ENCODE measurements at regions not wholly inside any gene's neighbourhood (a gene's known extent, or its start where the extent isn't known, plus 50 kb on each side); places are given as distances from the start of the nearest gene placed in this dataset.

DNA sequence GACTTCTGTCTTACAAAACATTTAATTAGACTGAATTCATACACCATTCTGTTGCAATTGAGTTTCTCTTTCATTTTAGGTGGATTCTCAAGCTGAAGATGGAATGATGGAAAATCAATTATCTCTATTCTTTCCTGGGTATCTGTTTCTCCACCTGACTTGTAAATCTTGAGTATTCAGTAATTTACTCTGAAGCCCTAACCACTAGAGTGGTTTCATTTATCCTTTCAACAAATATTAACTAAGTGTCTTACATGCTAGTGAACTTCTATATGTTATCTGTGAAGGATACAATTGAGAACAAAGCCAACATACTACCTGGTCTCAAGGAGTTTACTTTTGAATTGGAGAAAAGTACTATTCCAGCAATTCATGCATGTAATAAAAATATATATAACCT, 94.1 kb upstream of the ZNF804A start:
- no peak for DNase-seq

DNA sequence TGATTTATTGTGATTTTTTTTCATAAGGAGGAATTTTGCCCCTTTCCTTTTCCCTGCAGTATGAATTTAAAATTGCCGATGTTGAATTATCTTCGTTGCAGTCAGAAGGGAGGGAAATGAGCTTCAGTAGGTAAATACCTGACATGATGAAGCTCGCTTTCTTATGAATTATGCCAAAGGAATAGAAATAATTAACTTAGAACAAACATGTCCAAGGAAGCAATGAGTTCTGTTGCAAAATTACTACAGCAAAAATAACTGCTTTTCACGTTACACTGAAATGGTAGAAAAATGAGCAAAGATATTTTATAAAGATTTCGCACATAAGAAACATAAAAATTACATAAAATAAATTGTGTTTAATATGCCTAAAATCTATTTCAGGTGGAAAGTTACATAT, 91.1 kb upstream of the ZNF804A start:
- DNase-seq, result no peak

DNA sequence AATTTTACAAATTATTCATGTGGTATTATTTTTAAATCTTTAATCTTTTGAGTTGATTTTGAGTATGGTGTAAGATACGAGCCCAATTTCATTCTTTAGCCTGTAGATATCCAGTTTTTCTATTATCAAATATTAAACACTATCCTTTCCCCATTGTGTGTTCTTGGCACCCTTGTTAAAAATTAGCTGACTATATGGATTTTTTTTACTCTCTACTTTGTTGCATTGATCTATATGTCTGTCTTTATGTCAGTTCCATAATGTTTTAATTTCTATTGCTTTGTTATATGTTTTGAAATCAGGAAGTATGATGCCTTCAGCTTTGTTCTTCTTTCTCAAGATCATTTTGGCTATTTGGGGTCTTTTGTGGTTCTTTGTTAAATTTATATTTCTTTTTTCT, 80.9 kb upstream of the ZNF804A start:
- DNase-seq, result no peak

GRCh38 chr2:184520441-184520840, 77.9 kb upstream of the ZNF804A start:
- no peak for DNase-seq

DNA sequence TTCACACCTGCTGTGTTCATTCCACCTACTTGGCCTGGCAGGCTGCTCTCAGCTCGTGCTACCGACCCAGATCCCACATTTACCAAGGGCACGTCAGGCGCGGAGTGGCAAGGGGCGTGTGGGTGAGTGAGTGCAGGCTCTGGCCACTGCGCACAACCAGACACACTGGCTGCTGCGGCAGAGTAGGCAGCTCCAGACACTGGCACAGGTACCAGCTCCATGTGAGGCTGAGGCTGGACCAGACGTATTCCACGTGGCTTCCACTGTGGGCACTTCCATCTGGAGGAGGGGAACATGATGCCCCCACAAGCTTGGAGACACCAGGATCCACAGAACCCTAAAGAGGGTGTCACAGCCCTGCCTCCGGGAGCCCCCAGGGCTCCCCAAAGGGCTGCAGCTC, 74.6 kb upstream of the ZNF804A start:
- no peak for DNase-seq

DNA sequence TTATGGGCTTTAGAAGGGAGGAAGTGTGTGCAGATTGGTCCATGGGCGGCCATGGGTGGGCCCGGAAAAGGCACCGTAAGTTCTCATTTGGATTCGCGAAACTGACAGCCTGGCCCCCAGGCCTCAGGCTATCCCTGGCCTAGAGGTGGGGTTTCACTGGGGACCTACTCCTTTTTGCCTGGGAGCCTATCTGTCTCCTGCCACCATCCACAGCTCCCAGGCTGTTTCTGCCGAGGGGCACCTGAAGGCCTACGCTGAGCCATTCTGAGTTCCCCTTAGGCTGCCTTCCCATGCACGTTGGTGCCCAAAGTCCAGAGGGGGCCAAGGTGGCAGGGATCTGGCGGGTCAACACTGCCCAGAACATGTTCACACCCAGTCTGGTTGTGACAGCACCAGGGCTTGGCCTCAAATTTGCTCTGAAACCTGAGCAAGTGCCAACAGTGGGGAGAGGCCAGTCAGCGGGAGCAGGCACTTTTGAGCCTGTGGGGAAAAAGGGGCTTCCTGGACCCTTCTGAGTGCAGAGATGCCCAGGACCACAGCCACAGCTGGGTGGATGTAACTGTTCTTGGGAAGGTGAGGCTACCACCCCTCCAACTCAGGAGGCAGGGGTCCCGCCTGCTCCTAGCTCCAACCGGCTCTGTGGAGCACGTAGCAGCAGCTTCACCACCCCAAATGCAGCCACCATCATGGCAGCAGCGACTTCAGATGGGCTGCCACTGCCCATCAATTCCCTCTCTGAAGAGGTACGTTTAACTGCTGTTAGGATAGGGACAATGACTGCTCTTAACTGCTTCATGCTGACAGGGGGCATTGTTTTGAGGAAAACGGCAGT, 73.6 kb upstream of the ZNF804A start:
- no peak for DNase-seq

DNA sequence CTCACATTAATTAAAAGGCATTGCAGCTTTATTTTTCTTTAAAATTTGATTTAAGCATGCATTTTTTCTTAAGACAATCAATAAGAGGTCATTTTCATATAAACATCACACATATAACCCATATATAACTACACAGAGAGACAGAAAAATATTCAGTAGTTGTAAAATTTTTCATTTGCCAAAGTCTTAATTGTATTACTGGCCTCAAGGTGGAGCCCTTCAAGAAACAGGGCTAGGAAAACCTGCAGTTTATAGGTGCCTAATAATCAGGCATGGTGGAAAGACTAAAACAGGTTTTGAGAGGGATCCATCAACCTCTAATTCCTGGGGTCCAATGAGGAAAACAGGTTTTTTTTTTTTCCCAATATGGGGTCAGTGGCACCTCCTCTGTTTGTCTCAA, 71.3 kb upstream of the ZNF804A start:
- DNase-seq, result no peak

DNA sequence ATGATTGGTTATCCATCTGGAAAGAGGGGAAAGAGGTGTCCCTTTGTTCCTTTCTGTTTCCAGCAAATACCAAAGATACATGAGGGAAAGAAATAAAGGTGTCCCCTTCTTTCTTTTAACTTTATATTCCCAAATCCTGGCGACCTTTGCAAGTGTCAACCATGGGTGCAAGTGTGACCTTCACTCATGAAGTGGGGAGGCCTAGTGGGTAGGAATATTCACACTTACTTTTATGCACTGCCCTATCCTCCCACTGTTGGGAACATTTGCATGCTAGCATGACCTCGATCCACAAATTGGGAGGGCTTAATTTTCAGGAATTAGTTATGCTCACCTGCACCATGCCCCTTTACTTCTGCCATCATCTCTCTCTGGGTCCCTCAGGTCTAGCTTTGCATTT, 70.2 kb upstream of the ZNF804A start:
- DNase-seq, result no peak

DNA sequence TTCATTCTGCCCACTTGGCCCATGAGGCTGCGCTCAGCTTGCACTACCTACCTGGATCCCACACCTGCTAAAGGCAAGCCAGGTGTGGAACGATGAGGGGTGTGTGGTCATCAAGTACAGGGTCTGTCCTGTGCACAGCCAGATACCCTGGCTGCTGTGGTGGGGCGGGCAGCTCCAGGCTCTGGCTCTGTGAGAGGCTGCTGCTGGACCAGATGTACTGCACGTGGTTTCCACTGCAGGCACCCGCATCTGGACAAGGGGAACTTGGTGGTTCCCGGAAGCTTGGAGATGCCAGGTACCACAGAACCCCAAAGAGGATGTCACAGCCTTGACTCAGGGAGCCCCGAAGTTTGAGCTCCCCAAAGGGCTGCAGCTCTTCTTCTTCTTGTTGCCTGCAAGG, 68.1 kb upstream of the ZNF804A start:
- no peak for DNase-seq

GRCh38 chr2:184530959-184531358, 67.4 kb upstream of the ZNF804A start:
- DNase-seq, result no peak

GRCh38 chr2:184532551-184532950, 65.8 kb upstream of the ZNF804A start:
- DNase-seq, result no peak

DNA sequence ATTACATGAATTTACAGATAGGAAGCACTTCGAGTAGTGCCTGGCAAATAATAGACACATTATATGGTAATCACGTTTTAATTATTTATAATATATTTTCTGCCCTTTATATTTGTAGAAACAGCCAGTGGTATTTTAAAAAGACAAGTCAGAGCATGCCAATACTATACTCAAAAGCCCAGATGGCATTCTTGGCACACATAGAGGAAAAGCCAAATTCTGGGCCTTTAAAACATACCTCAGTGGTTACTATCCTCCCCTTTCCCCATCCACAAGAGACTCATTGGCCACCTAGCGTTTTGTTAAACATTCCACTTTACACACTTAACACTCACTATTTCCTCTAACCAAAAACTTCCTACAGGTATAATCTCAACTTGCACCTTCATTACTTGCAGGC, 63.3 kb upstream of the ZNF804A start:
- DNase-seq, result no peak

DNA sequence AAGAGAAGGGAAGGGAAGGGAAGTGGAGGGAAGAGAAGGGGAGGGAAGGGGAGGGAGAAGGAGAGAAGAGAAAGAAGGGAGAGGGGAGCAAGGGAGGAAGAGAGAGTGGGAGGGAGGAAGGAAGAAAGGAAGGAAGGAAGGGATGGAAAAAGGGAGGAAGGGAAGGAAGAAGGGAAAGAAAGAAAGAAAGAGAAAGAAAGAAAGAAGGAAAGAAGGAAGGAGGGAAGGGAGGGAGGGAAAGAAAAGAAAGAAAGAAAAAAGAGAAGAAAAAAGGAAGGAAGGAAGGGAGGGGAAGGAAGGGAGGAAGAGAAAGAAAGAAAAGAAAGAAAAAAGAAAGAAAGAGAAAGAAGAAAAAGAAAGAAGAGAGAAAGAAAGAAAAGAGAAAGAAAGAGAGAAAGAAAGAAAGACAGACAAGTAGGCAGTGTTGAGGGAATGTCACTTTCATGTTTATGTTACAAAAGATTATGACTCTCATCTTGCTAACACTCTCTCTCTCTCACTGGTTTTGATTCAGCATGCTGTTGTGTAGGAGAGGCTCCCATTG, 58.0 kb upstream of the ZNF804A start:
- DNase-seq, result no peak

DNA sequence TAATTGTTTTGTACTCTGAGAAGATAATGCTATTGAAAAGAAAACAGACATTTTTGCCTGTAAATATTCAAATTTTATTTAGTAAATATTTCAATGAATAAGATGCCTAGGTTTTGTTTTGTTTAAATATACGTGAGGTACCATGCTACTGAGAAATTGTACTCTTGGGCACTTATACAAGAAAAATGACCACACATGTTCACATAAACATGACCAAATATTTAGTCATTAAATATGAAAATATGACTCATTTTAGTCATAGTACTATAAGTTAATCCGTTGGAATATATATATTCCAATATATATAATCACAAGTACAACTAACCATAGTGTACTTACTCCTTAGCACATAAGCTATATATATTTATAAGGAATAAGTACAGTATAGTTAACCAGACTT, 56.7 kb upstream of the ZNF804A start:
- DNase-seq, result no peak

- no peak for DNase-seq
Observed at GRCh38 chr2:184543832-184544231, 54.5 kb upstream of the ZNF804A start.
